Hepatocyte (in vitro differentiated cells): ENCODE measurements at regions not wholly inside any gene's neighbourhood (a gene's known extent, or its start where the extent isn't known, plus 50 kb on each side); places are given as distances from the start of the nearest gene placed in this dataset.

Experiments used
- CTCF ChIP-seq: fragments of 200-600 bp; sonication (generic); IDR thresholded peaks from 2 replicates; pipeline ENCODE4 v1.5.1; 2016; ENCODE audit warnings: antibody characterized with exemption, mild to moderate bottlenecking; ENCODE audit not compliant: poor library complexity
- EZH2 ChIP-seq: fragments of 200-600 bp; sonication (generic); IDR thresholded peaks from 2 replicates; pipeline ENCODE4 v1.6.1; 2016; ENCODE audit warnings: antibody characterized with exemption, mild to moderate bottlenecking, borderline replicate concordance
- EZH2phosphoT487 ChIP-seq: fragments of 200-600 bp; sonication (generic); IDR thresholded peaks from one replicate; pipeline ENCODE4 v1.6.1; 2018; ENCODE audit warnings: antibody characterized with exemption, mild to moderate bottlenecking, low read depth, moderate library complexity; ENCODE audit not compliant: unreplicated experiment, severe bottlenecking

- TF ChIP-seq CTCF (no peak), EZH2phosphoT487 (no peak), EZH2 (no peak)
These were observed 174.5 kb upstream of the GAP43 start for GRCh38 chr3:115448851-115449250.
